H1 (cell line): ENCODE measurements at regions not wholly inside any gene's neighbourhood (a gene's known extent, or its start where the extent isn't known, plus 50 kb on each side); places are given as distances from the start of the nearest gene placed in this dataset.
A peak's percentile ranks its signal among the peaks of the same experiment; 100 is the strongest.

ENCODE experiments used
- CTCF ChIA-PET: fragments of 300-600 bp; sonication (Branson Sonifier 250); formaldehyde crosslinking; loops from one replicate; lab custom pipeline; 2021; ENCODE audit not compliant: partially characterized antibody; lab: Charles Lee
- POLR2A ChIA-PET: fragments of 300-600 bp; sonication (Branson Sonifier 250); formaldehyde crosslinking; loops from one replicate; lab custom pipeline; 2021; ENCODE audit warnings: inconsistent platforms; ENCODE audit not compliant: partially characterized antibody; lab: Charles Lee
- DNase-seq, 2 experiments: peaks; one replicate each; pipeline versions ENCODE4 v3.0.0 to v3.0.0-alpha.2; 2010 to 2022; ENCODE audit warnings: low spot score in 2 of 2, low read depth in 1 of 2, mixed read lengths in 1 of 2
- FAIRE-seq: peaks from 2 replicates; lab custom pipeline; 2011; peaks lifted over from hg19 to GRCh38; lab: Jason Lieb, UNC
- H2AFZ ChIP-seq: 2 replicates; pipeline ENCODE4 v1.8.1; 2012; ENCODE audit warnings: low read length, inconsistent platforms
- H2AK5ac ChIP-seq: 2 replicates; pipeline ENCODE4 v1.6.1; 2013; ENCODE audit warnings: low read depth, low read length
- H2BK120ac ChIP-seq: replicated peaks from 2 replicates; pipeline ENCODE3; 2013; ENCODE audit warnings: low read depth, low read length, inconsistent platforms
- H2BK12ac ChIP-seq: 2 replicates; pipeline ENCODE4 v1.6.1; 2013; ENCODE audit warnings: low read depth, low read length
- H2BK15ac ChIP-seq: 2 replicates; pipeline ENCODE4 v1.6.1; 2013; ENCODE audit warnings: low read length
- H2BK20ac ChIP-seq: 2 replicates; pipeline ENCODE4 v1.6.1; 2013; ENCODE audit warnings: low read length
- H2BK5ac ChIP-seq: 2 replicates; pipeline ENCODE4 v1.6.1; 2013; ENCODE audit warnings: low read depth, low read length
- H3K14ac ChIP-seq: 2 replicates; pipeline ENCODE4 v1.6.1; 2013; ENCODE audit warnings: inconsistent platforms; ENCODE audit not compliant: insufficient read length
- H3K18ac ChIP-seq: 2 replicates; pipeline ENCODE4 v1.6.1; 2013; ENCODE audit warnings: low read length; ENCODE audit errors: extremely low read depth
- H3K23ac ChIP-seq: 2 replicates; pipeline ENCODE4 v1.6.1; 2013; ENCODE audit warnings: inconsistent platforms; ENCODE audit not compliant: insufficient read length
- H3K23me2 ChIP-seq: 2 replicates; pipeline ENCODE4 v1.6.1; 2013; ENCODE audit warnings: low read depth, low read length
- H3K27ac ChIP-seq: 2 replicates; pipeline ENCODE4 v1.6.1; 2011; ENCODE audit warnings: low read depth, low read length, inconsistent platforms
- H3K27me3 ChIP-seq, 4 experiments: replicated peaks in 1 of 4; 1 replicate in 1 of 4; 2 replicates in 3 of 4; pipeline versions ENCODE4 v1.6.1 to v1.8.1; 2011 to 2013; ENCODE audit warnings: low read length in 3 of 4, mild to moderate bottlenecking in 3 of 4, inconsistent platforms in 2 of 4, mixed read lengths in 2 of 4, moderate library complexity in 1 of 4; ENCODE audit not compliant: control insufficient read depth in 3 of 4, insufficient read depth in 3 of 4; ENCODE audit errors: extremely low read depth in 1 of 4
- H3K36me3 ChIP-seq, 4 experiments: 2 replicates each; pipeline versions ENCODE4 v1.6.1 to v1.8.1; 2011 to 2013; ENCODE audit warnings: mild to moderate bottlenecking in 4 of 4, low read length in 3 of 4, moderate library complexity in 2 of 4, control low read depth in 1 of 4, inconsistent platforms in 1 of 4; ENCODE audit not compliant: insufficient read depth in 4 of 4, control insufficient read depth in 2 of 4
- H3K4ac ChIP-seq: replicated peaks from 2 replicates; pipeline ENCODE3; 2013; ENCODE audit warnings: low read length, low read depth, mixed read lengths, inconsistent platforms; ENCODE audit not compliant: insufficient read length
- H3K4me1 ChIP-seq, 4 experiments: replicated peaks in 1 of 4; 1 replicate in 1 of 4; 2 replicates in 3 of 4; pipeline versions ENCODE4 v1.6.1 to v1.8.1; 2011 to 2013; ENCODE audit warnings: low read length in 3 of 4, inconsistent platforms in 2 of 4, mixed read lengths in 1 of 4; ENCODE audit not compliant: insufficient read depth in 4 of 4, control insufficient read depth in 3 of 4
- H3K4me2 ChIP-seq, 2 experiments: 2 replicates each; pipeline versions ENCODE4 v1.6.1 to v1.8.1; 2011 to 2013; ENCODE audit warnings: low read depth in 2 of 2, low read length in 2 of 2, control low read depth in 1 of 2, inconsistent platforms in 1 of 2, mild to moderate bottlenecking in 1 of 2; ENCODE audit not compliant: insufficient read depth in 1 of 2
- H3K4me3 ChIP-seq, 4 experiments: fragments of 200-600, 300-600 bp in 1 of 4; sonication (generic), shearing (Covaris generic), sonication (Bioruptor Twin) in 1 of 4; 2 replicates each; pipeline versions ENCODE4 v1.5.1 to v1.8.1; 2011 to 2016; ENCODE audit warnings: low read length in 4 of 4, low read depth in 3 of 4, control low read depth in 2 of 4, inconsistent platforms in 2 of 4, mild to moderate bottlenecking in 2 of 4, mixed read lengths in 1 of 4, moderate library complexity in 1 of 4; ENCODE audit not compliant: insufficient read depth in 2 of 4; ENCODE audit errors: extremely low read depth in 1 of 4
- H3K56ac ChIP-seq: replicated peaks from 2 replicates; pipeline ENCODE3; 2013; ENCODE audit warnings: low read depth, mild to moderate bottlenecking, mixed read lengths, low read length, inconsistent platforms; ENCODE audit not compliant: insufficient read length
- H3K79me1 ChIP-seq: 2 replicates; pipeline ENCODE4 v1.6.1; 2013; ENCODE audit warnings: low read depth, low read length, control low read depth
- H3K79me2 ChIP-seq, 2 experiments: 2 replicates each; pipeline versions ENCODE4 v1.6.1 to v1.8.1; 2012 to 2013; ENCODE audit warnings: low read length in 2 of 2, mild to moderate bottlenecking in 2 of 2, inconsistent platforms in 1 of 2; ENCODE audit not compliant: insufficient read depth in 2 of 2, control insufficient read depth in 1 of 2
- H3K9ac ChIP-seq, 4 experiments: replicated peaks in 1 of 4; 1 replicate in 1 of 4; 2 replicates in 3 of 4; pipeline versions ENCODE4 v1.6.1 to v1.8.1; 2011 to 2013; ENCODE audit warnings: low read depth in 3 of 4, low read length in 3 of 4, control low read depth in 2 of 4, mild to moderate bottlenecking in 2 of 4, moderate library complexity in 2 of 4, inconsistent platforms in 1 of 4; ENCODE audit errors: extremely low read depth in 1 of 4
- H3K9me3 ChIP-seq, 2 experiments: 2 replicates each; pipeline versions ENCODE4 v1.6.1 to v1.8.1; 2012 to 2013; ENCODE audit warnings: mild to moderate bottlenecking in 2 of 2, moderate library complexity in 2 of 2, control low read depth in 1 of 2, inconsistent platforms in 1 of 2, low read depth in 1 of 2, low read length in 1 of 2, mixed read lengths in 1 of 2; ENCODE audit not compliant: insufficient read depth in 2 of 2
- H4K20me1 ChIP-seq, 2 experiments: replicated peaks in 1 of 2; 2 replicates each; pipeline versions ENCODE3 to v1.8.1; 2011 to 2013; ENCODE audit warnings: inconsistent platforms in 2 of 2, low read length in 2 of 2, mild to moderate bottlenecking in 1 of 2; ENCODE audit not compliant: insufficient read depth in 2 of 2, control insufficient read depth in 1 of 2
- H4K5ac ChIP-seq: 2 replicates; pipeline ENCODE4 v1.6.1; 2013; ENCODE audit warnings: low read length, low read depth, mixed read lengths, inconsistent platforms; ENCODE audit not compliant: insufficient read length
- H4K8ac ChIP-seq: 2 replicates; pipeline ENCODE4 v1.8.0; 2013; ENCODE audit warnings: mild to moderate bottlenecking, moderate library complexity, low read length, inconsistent platforms; ENCODE audit not compliant: insufficient read depth; ENCODE audit errors: extremely low read depth
- H4K91ac ChIP-seq: replicated peaks from 2 replicates; pipeline ENCODE3; 2013; ENCODE audit warnings: low read length, mixed read lengths, inconsistent platforms; ENCODE audit not compliant: insufficient read length
- CREB1 ChIP-seq: IDR thresholded peaks from 2 replicates; pipeline ENCODE4 v1.6.1; 2012; ENCODE audit warnings: inconsistent platforms
- GABPA ChIP-seq: IDR thresholded peaks from 2 replicates; pipeline ENCODE4 v1.6.1; 2011; ENCODE audit warnings: mild to moderate bottlenecking, low read length, moderate library complexity, borderline replicate concordance; ENCODE audit not compliant: insufficient read depth
- PHF8 ChIP-seq: fragments of 200-600 bp; sonication (generic); conservative IDR thresholded peaks from 2 replicates; pipeline ENCODE4 v1.7.1; 2012; ENCODE audit warnings: low read depth, mild to moderate bottlenecking, inconsistent platforms, low read length, moderate library complexity
- POLR2A ChIP-seq, 2 experiments: IDR thresholded peaks; 1 replicate in 1 of 2; 2 replicates in 1 of 2; pipeline ENCODE4 v1.6.1; 2011; ENCODE audit warnings: low read depth in 2 of 2, low read length in 2 of 2, mild to moderate bottlenecking in 2 of 2; ENCODE audit errors: control extremely low read depth in 1 of 2
- WGBS, 2 experiments: shearing (Covaris generic) in 1 of 2; methylation state at CpG; one replicate each; pipeline versions ENCODE4 v1.1.6 to v1.1.7; 2013 to 2015; ENCODE audit warnings: low lambda C conversion rate in 2 of 2, mixed read lengths in 2 of 2, inconsistent platforms in 1 of 2, low coverage in 1 of 2, missing lambda C conversion rate in 1 of 2; ENCODE audit not compliant: insufficient replicate concordance in 2 of 2, insufficient coverage in 1 of 2, insufficient read length in 1 of 2; ENCODE audit errors: extremely low coverage in 1 of 2, missing lambda C conversion rate in 1 of 2; 5-methylcytosine and 5-hydroxymethylcytosine counted together

GRCh38 chr22:49244466-49245420 is 582.9 kb downstream of the BRD1 start:
- no peak overlapping the region for H3K56ac ChIP-seq
- DNase-seq (peak in 1 of 2 experiments; percentile 37), FAIRE-seq (no peak)
- H4K20me1 ChIP-seq = no peaks in the 10 kb centered on the region
- no peak overlapping the region for H2BK12ac ChIP-seq
- no peak overlapping the region for H3K23ac ChIP-seq
- ChIA-PET CTCF (interaction anchor here (2.9 kb wide), 1 partner anchor 60 kb away, joined by 11 read pairs; no protein-coding TSS in a partner anchor), POLR2A (no interaction called here)
- H2AFZ ChIP-seq = no peak overlapping the region
- no peak overlapping the region for H2AK5ac ChIP-seq
- H3K79me2 ChIP-seq = no peaks in the 10 kb centered on the region
- no peak overlapping the region for H3K4me3 ChIP-seq
- no peak overlapping the region for H3K14ac ChIP-seq
- H3K4me2 ChIP-seq = no peak overlapping the region
- H3K36me3 ChIP-seq = no peaks in the 10 kb centered on the region
- H2BK5ac ChIP-seq = no peak overlapping the region; the same call in 1 of the 2 replicates
- H4K8ac ChIP-seq = no peak overlapping the region
- H3K4me1 ChIP-seq = no peaks in the 10 kb centered on the region
- no peak overlapping the region for H2BK20ac ChIP-seq
- H4K91ac ChIP-seq = no peak overlapping the region
- WGBS, 2 experiments = 92% methylated on average over 16 of the region's 16 CpGs; no CpG with 5 or more reads in 1 of the 2 experiments
- no peak overlapping the region for H4K5ac ChIP-seq
- no peak overlapping the region for H2BK120ac ChIP-seq
- H3K9ac ChIP-seq = no peak overlapping the region
- H3K23me2 ChIP-seq = peaks cover 8% of the 10 kb centered on the region; the same call in 1 of the 2 replicates
- no peak for TF ChIP-seq GABPA
- no peak for TF ChIP-seq CREB1
- no peak for TF ChIP-seq PHF8
- TF ChIP-seq POLR2A (IDR thresholded peaks at IDR 0.05; ENCODE audit: control extremely low read depth in 1 of 2, low read depth in 2 of 2, low read length in 2 of 2) = no peak
- no peaks in the 10 kb centered on the region for H3K79me1 ChIP-seq
- H2BK15ac ChIP-seq = no peak overlapping the region
- no peaks in the 10 kb centered on the region for H3K27me3 ChIP-seq
- H3K4ac ChIP-seq = no peak overlapping the region
- no peak overlapping the region for H3K27ac ChIP-seq
- H3K18ac ChIP-seq = no peak overlapping the region
- H3K9me3 ChIP-seq = no peaks in the 10 kb centered on the region
